CD4-positive, alpha-beta T cell (primary cell): ENCODE measurements at regions not wholly inside any gene's neighbourhood (a gene's known extent, or its start where the extent isn't known, plus 50 kb on each side); places are given as distances from the start of the nearest gene placed in this dataset.

Experiments used
- ATAC-seq: fragments of 200-7000 bp; cut with Tn5 transposase; one replicate; pipeline ENCODE4 v1.10.0; 2022; ENCODE audit warnings: mild to moderate bottlenecking; ENCODE audit not compliant: poor library complexity
- CTCF ChIA-PET: fragments of 350-600 bp; sonication (Branson Sonifier 250); formaldehyde crosslinking; loops from one replicate; lab custom pipeline; 2021; ENCODE audit warnings: antibody characterized with exemption, inconsistent platforms; lab: Charles Lee
- POLR2A ChIA-PET: fragments of 350-600 bp; sonication (Branson Sonifier 250); formaldehyde crosslinking; loops from one replicate; lab custom pipeline; 2021; ENCODE audit warnings: antibody characterized with exemption, inconsistent platforms; lab: Charles Lee
- DNase-seq, 14 experiments: peaks; one replicate each; pipeline ENCODE4 v3.0.0-alpha.2; 2013 to 2020; ENCODE audit warnings: mixed read lengths in 2 of 14
- H3K27ac ChIP-seq, 2 donors: one replicate each; pipeline versions ENCODE4 v1.5.1 to v1.7.0; 2013; ENCODE audit warnings: low read length in 2 of 2, low read depth in 1 of 2, mild to moderate bottlenecking in 1 of 2
- H3K27me3 ChIP-seq, 2 experiments: 1 replicate in 1 of 2; 2 replicates in 1 of 2; pipeline versions ENCODE4 v1.6.1 to v1.7.0; 2013; ENCODE audit warnings: low read length in 2 of 2, control low read depth in 1 of 2, mild to moderate bottlenecking in 1 of 2, moderate library complexity in 1 of 2; ENCODE audit not compliant: insufficient read depth in 2 of 2, control insufficient read depth in 1 of 2
- H3K36me3 ChIP-seq: one replicate; pipeline ENCODE4 v1.6.1; 2013; ENCODE audit warnings: low read length, control low read depth; ENCODE audit not compliant: insufficient read depth
- H3K4me1 ChIP-seq: one replicate; pipeline ENCODE4 v1.6.1; 2013; ENCODE audit warnings: low read length, control low read depth; ENCODE audit not compliant: insufficient read depth
- H3K4me3 ChIP-seq: one replicate; pipeline ENCODE4 v1.5.1; 2013; ENCODE audit warnings: mild to moderate bottlenecking, low read length, moderate library complexity
- H3K9me3 ChIP-seq, 2 experiments: 1 replicate in 1 of 2; 2 replicates in 1 of 2; pipeline versions ENCODE4 v1.6.1 to v1.7.0; 2013; ENCODE audit warnings: low read length in 2 of 2, mild to moderate bottlenecking in 2 of 2, control low read depth in 1 of 2, moderate library complexity in 1 of 2; ENCODE audit not compliant: control insufficient read depth in 1 of 2, insufficient read depth in 1 of 2
- H3K27ac Mint-ChIP-seq: one replicate; pipeline ENCODE4 v1.8.0; 2020; ENCODE audit warnings: mixed read lengths
- H3K27me3 Mint-ChIP-seq: one replicate; pipeline ENCODE4 v1.8.0; 2021; ENCODE audit warnings: mixed read lengths
- H3K36me3 Mint-ChIP-seq: one replicate; pipeline ENCODE4 v1.8.0; 2021; ENCODE audit warnings: low read depth, mixed read lengths
- H3K4me1 Mint-ChIP-seq: one replicate; pipeline ENCODE4 v1.8.0; 2021; ENCODE audit warnings: low read depth, mixed read lengths
- H3K4me3 Mint-ChIP-seq: one replicate; pipeline ENCODE4 v1.8.0; 2020; ENCODE audit warnings: mild to moderate bottlenecking, mixed read lengths
- H3K9me3 Mint-ChIP-seq: one replicate; pipeline ENCODE4 v1.8.0; 2020; ENCODE audit warnings: mixed read lengths
- intact Hi-C, 2 experiments: fragments of 100-400 bp; cut with DNase I in 1 of 2; cut with micrococcal nuclease in 1 of 2; formaldehyde crosslinking; loops; one replicate each; pipeline versions ENCODE4 v1.15.1 to v1.9.0; 2023 to 2025; cut with DNase I, micrococcal nuclease
- TF ChIP-seq, protein P1 (sequence below): fragments of 200-600 bp; IDR thresholded peaks from one replicate; pipeline ENCODE4 v1.8.0; 2022; ENCODE audit warnings: antibody characterized with exemption, mild to moderate bottlenecking

DNA sequence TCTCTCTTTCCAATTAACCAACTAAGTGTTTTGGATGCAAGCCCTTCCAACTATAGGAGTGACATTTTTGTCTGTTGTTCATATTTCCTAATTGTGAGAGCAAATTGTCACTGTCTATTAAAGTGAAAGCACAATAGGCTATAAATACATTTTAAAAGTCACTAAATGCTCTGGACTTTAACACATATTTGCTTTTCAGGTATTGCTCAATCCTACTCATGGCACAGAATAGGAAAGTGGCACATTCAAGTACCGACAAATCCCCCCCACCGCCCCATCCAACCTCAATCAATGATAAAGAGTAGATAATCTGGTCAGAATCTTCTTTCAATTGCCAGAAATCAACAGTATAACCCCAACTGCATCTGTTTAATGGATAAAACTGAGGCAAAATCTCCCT, 419.8 kb downstream of the PLK2 start:
- H3K27ac ChIP-seq, result no peak overlapping the region
- TF ChIP-seq, protein P1, sequence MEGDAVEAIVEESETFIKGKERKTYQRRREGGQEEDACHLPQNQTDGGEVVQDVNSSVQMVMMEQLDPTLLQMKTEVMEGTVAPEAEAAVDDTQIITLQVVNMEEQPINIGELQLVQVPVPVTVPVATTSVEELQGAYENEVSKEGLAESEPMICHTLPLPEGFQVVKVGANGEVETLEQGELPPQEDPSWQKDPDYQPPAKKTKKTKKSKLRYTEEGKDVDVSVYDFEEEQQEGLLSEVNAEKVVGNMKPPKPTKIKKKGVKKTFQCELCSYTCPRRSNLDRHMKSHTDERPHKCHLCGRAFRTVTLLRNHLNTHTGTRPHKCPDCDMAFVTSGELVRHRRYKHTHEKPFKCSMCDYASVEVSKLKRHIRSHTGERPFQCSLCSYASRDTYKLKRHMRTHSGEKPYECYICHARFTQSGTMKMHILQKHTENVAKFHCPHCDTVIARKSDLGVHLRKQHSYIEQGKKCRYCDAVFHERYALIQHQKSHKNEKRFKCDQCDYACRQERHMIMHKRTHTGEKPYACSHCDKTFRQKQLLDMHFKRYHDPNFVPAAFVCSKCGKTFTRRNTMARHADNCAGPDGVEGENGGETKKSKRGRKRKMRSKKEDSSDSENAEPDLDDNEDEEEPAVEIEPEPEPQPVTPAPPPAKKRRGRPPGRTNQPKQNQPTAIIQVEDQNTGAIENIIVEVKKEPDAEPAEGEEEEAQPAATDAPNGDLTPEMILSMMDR, result no peak

DNA sequence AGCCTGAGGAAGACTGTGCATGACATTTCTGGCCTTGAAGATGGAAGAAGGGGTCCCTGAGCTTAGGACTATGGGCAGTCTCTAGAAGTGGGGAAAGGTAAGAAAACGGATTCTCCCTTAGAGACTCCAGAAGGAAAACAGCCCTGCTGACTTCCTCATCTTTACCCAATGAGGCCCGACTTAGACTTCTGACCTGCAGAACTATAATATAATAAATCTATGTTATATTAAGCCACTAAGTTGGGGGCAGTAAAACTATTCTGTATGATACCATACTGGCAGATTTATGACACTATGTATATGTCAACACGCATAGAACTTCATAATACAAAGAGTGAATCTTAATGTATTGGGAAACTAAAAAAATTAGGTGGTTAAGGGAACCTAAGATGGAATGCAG, 422.0 kb downstream of the PLK2 start:
- ChIA-PET POLR2A (no interaction called here), CTCF (no interaction called here)
- Mint-ChIP-seq H3K27me3 (no peaks in the 10 kb centered on the region), H3K36me3 (no peaks in the 10 kb centered on the region), H3K27ac (no peak overlapping the region), H3K4me3 (no peak overlapping the region), H3K9me3 (no peaks in the 10 kb centered on the region), H3K4me1 (no peaks in the 10 kb centered on the region)
- no peaks in the 10 kb centered on the region for H3K36me3 ChIP-seq
- no peaks in the 10 kb centered on the region for H3K4me1 ChIP-seq
- H3K4me3 ChIP-seq, result no peak overlapping the region
- H3K9me3 ChIP-seq, result no peaks in the 10 kb centered on the region
- TF ChIP-seq, protein P1, result no peak
- no peaks in the 10 kb centered on the region for H3K27me3 ChIP-seq
- intact Hi-C loops, result no loop called here
- ATAC-seq (no peak), DNase-seq (no peak)
- no peak overlapping the region for H3K27ac ChIP-seq

More for the DNA sequence above, 419.8 kb downstream of the PLK2 start:
- H3K27me3 Mint-ChIP-seq, result no peaks in the 10 kb centered on the region
- intact Hi-C loops, result no loop called here
- Histone ChIP-seq H3K9me3 (no peaks in the 10 kb centered on the region), H3K36me3 (no peaks in the 10 kb centered on the region), H3K4me3 (no peak overlapping the region), H3K27me3 (no peaks in the 10 kb centered on the region), H3K4me1 (no peaks in the 10 kb centered on the region)
- ATAC-seq (no peak), DNase-seq (no peak)
- CTCF ChIA-PET, result no interaction called here
- no peaks in the 10 kb centered on the region for H3K36me3 Mint-ChIP-seq
- H3K4me3 Mint-ChIP-seq, result no peak overlapping the region
- no peaks in the 10 kb centered on the region for H3K9me3 Mint-ChIP-seq
- POLR2A ChIA-PET, result no interaction called here
- no peak overlapping the region for H3K27ac Mint-ChIP-seq
- H3K4me1 Mint-ChIP-seq, result no peaks in the 10 kb centered on the region

DNA sequence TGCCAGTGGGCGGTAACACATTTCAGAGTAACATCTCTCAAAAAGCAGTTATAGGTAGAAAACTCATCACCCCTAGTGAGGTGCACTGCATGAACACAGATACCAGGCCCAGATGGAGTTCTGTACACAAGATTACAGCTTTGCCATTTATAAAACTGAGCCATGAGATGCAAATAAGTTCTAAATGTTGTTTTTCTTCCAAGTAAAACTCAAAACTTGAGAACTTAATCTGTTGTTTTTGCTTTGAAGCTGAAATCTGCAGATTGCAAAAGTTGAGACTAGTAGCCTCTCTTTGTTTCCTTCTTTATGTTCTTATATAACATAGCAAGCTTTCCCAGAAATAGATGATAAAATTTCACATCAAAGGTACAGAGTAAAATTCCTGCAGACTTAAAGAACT, 434.1 kb downstream of the PLK2 start:
- intact Hi-C loops, result no loop called here
- no peaks in the 10 kb centered on the region for H3K9me3 Mint-ChIP-seq
- Histone ChIP-seq H3K4me3 (no peak overlapping the region), H3K27me3 (no peaks in the 10 kb centered on the region), H3K36me3 (no peaks in the 10 kb centered on the region), H3K27ac (no peak overlapping the region), H3K4me1 (no peaks in the 10 kb centered on the region), H3K9me3 (no peaks in the 10 kb centered on the region)
- H3K4me3 Mint-ChIP-seq, result no peak overlapping the region
- H3K27me3 Mint-ChIP-seq, result no peaks in the 10 kb centered on the region
- DNase-seq (no peak), ATAC-seq (no peak)
- no peaks in the 10 kb centered on the region for H3K36me3 Mint-ChIP-seq
- ChIA-PET CTCF (no interaction called here), POLR2A (no interaction called here)
- TF ChIP-seq, protein P1, result no peak
- no peak overlapping the region for H3K27ac Mint-ChIP-seq
- no peaks in the 10 kb centered on the region for H3K4me1 Mint-ChIP-seq
